Epithelial cell of proximal tubule (primary cell): ENCODE measurements at regions not wholly inside any gene's neighbourhood (a gene's known extent, or its start where the extent isn't known, plus 50 kb on each side); places are given as distances from the start of the nearest gene placed in this dataset.

Source experiments
- DNase-seq: peaks from one replicate; pipeline ENCODE4 v3.0.0-alpha.2; 2011; ENCODE audit warnings: low read depth
- H3K4me3 ChIP-seq: 2 replicates; pipeline ENCODE4 v1.5.1; 2011; ENCODE audit warnings: low read depth, mild to moderate bottlenecking, low read length
- CTCF ChIP-seq: conservative IDR thresholded peaks from 2 replicates; pipeline ENCODE4 v1.5.1; 2012; ENCODE audit warnings: low read depth, mild to moderate bottlenecking, low read length

DNA sequence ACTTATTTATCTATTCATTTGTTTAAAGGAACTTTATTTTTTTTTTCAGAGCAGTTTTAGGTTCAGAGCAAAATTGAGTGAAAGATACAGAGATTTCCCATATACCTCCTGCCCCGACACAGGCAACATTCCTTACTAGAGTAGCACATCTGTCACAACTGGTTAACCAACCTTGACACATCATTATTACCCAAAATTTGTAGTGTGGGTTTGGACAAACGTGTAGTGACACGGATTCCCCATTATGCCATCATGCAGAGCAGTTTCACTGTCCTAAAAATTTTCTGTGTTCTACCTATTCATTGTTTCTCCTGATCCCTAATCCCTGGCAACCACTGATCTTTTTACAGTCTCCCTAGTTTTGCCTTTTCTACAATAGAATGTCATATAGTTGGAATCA, 57.3 kb upstream of the LHFPL2 start:
- TF ChIP-seq CTCF, result no peak
- H3K4me3 ChIP-seq, result no peak overlapping the region
- DNase-seq, result no peak

GRCh38 chr5:78701795-78702410, 53.3 kb upstream of the LHFPL2 start:
- DNase-seq, result no peak
- no peak for TF ChIP-seq CTCF

DNA sequence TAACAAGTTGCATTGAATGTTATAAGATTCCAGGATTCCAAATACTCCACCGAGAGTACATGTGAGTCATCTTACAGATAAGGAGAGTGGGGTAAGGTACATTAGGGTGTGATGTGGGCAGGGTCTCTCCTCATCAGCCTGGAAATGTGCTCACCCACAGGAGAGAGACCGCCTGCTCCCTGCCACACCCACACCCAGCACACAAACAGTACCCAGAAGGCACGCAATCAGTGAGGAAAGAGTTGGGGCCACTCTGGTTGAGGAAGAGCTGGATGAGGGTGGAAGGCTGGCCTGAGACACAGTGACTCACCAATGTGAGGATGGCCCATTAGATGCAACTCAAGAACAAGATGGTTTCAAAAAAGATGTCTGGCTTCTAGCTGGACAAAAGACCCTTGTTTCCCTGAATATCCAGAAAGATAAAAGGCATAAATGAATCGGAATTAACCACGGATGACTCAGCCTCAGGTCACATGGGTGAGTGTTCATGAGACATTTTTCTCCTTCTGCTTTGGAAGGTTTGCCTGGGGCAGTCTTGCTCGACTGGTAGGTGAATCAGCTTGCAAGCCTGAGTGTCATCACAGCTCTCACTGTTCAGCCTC, 51.1 kb upstream of the LHFPL2 start:
- TF ChIP-seq CTCF, result no peak
- peak; percentile 95 for DNase-seq
- H3K4me3 ChIP-seq, result peak overlapping the region; percentile 12

More at GRCh38 chr5:78701795-78702410, 53.3 kb upstream of the LHFPL2 start:
- no peak overlapping the region for H3K4me3 ChIP-seq

- no peak for TF ChIP-seq CTCF
- no peak overlapping the region for H3K4me3 ChIP-seq
- DNase-seq, result no peak
Observed at GRCh38 chr5:78698191-78698791, 49.7 kb upstream of the LHFPL2 start.
